GM21723 (cell line): ENCODE measurements at regions not wholly inside any gene's neighbourhood (a gene's known extent, or its start where the extent isn't known, plus 50 kb on each side); places are given as distances from the start of the nearest gene placed in this dataset.

ENCODE experiments used
- ATAC-seq: cut with Tn5 transposase; IDR thresholded peaks from one replicate; pipeline ENCODE4 v1.9.1; 2021; ENCODE audit warnings: mild to moderate bottlenecking, moderate library complexity; ENCODE audit not compliant: unreplicated experiment

- ATAC-seq: no peak
Measured at GRCh38 chr21:15421441-15421881, 308.3 kb upstream of the USP25 start.

GRCh38 chr21:15421947-15422346 is 307.8 kb upstream of the USP25 start:
- no peak for ATAC-seq

DNA sequence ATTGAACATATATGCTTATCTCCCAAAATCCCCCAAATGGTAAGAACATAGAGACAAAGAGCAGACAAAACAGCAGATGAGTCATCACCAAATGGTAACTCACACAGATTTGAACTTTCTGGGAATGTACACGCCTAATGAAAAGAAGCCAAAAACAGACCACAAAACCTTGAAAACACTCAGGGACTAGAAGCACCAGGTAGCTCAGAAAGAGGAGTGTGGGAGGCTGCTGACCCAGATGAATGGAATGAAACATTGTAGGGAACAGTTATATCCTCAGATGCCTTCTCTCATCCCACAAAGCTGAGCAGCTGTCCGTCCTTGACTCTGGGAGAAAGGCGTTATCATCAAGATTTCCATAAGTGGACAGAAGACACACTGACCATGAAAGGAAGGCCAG is 307.0 kb upstream of the USP25 start:
- ATAC-seq: no peak

- ATAC-seq: no peak
Measured at GRCh38 chr21:15423676-15424445, 305.9 kb upstream of the USP25 start.

GRCh38 chr21:15425049-15425448 is 304.7 kb upstream of the USP25 start:
- ATAC-seq: no peak

- ATAC-seq: no peak
Measured at GRCh38 chr21:15430023-15430422, 299.8 kb upstream of the USP25 start.

DNA sequence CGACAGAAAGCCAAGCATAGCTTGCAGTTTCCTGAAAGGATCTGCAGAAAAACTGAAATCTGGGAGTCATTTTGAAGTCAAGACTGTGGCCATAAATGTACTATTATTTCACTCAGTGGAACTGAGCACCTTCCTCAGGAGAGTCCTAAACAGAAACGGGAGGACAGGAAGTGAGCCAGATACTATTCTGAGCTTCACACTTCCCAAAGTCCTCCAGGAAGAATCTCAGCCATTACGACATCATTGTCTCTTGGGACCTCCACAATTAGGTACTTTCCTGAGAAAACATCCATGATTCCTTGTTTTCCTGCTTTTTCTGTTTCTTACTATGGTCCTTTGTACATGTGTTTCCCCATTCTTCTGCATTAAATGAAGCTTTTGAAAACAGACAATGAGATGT is 299.2 kb upstream of the USP25 start:
- no peak for ATAC-seq

DNA sequence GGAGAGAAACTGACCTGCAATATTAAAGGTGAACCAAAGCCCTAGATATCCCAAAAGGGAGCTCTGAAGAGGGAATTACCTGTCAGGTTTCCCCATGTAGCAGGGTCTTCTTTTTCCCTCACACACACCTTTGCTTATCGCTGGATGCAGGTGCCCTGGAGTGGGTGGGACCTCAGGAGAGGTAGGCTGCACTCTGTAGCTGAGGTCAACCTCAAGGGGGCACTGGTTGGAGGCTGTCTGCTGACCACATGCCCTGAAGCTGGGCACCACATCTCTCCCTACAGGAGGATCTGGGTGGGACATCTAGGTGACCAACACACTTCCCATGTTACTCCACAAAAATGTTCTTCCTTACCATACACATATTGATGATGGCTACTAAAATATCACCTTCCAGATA is 298.7 kb upstream of the USP25 start:
- ATAC-seq: no peak

GRCh38 chr21:15433091-15433490 is 296.7 kb upstream of the USP25 start:
- ATAC-seq: no peak

GRCh38 chr21:15434163-15434905 is 295.4 kb upstream of the USP25 start:
- ATAC-seq: no peak

DNA sequence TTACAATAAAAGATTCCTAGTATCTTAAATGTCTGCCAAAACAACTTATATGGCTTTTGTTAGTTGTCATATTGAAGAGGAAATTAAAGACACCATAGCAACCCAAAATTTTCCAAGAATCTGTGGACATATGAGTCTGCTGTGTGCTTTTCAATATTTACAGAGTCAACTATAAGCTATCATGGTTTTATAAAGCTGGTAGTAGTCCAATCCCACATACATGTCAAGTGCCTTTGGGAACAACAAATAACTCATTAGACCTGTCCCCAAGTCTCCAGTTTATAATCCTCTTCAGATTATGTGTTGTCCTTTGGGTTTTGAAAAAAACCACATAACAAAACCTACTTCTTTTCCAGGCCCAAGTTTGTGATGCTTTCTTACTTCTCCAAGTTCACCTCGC is 293.8 kb upstream of the USP25 start:
- no peak for ATAC-seq

DNA sequence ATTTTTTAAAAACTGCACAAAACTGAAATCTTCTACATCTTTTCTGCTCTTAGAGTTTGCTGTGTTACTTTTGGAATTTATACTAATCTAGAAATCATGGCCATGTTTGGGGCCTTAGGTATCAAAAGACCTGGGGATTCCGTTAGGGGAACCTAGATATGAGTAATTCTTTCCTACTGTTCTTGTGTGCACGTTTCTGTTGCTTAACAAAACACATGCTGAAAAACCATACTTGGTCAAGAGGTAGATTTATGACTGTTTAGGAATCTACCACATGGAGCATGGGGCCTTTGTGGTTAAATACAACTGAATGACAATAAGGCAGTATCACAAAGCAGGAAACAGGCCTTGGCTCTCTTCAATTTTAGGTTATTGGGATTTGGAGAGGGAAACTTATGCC is 291.9 kb upstream of the USP25 start:
- ATAC-seq: peak; percentile 75

DNA sequence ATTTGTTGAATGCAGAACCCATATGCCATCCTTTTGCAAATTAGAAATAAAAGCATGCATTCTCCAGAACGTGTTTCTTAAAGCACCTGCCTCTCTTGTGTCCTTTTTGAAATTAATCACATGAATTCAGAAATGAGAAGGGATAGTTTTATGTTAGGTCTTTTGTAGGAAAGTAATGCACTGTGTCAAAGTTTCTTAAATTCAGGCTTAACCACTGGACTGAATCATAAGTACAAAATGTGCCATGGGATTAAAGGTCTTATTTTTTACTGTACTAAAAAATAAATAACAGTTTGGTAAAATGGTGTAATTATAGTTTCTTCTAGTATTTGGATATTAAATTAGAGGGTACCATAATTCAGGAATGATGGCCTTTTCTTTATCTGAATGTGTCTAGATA is 290.1 kb upstream of the USP25 start:
- no peak for ATAC-seq

DNA sequence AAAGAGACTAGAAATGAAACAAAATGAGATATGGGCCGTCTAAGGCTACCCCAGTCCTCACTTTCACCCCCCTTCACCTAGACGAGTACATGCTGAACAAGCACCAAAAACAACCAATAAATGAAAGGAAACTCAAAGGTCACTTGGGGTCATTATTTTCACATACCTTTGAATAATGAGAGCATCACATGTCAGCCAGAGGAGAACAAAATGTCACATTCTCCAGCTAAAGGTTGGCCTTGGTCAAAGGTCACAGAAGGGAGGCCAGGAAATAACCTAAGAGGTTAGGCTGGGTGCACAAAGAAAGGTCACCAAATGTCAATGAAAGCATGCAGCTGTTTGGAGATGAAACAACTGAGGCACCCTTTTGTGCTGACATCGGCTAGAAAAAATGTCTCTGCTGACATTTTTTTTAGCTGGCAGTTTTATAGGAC is 288.7 kb upstream of the USP25 start:
- no peak for ATAC-seq

DNA sequence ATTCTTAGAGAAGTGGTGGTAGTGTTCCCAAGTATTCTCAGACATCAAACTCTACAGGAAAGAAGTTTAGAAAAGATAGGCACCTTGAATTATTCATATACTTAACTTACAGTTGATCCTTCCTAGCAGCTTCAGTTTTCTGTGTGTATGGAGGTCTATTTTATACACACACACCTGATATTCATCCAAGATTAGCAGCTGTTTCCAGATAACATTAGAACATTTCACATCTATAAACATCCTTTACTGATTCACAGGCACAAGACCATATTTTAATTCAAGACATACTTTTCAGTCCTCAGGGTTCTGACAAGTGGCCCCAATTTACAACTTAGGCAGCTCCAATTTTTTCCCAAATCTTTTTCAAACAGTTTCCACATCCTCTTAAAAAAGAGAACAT is 287.8 kb upstream of the USP25 start:
- no peak for ATAC-seq

DNA sequence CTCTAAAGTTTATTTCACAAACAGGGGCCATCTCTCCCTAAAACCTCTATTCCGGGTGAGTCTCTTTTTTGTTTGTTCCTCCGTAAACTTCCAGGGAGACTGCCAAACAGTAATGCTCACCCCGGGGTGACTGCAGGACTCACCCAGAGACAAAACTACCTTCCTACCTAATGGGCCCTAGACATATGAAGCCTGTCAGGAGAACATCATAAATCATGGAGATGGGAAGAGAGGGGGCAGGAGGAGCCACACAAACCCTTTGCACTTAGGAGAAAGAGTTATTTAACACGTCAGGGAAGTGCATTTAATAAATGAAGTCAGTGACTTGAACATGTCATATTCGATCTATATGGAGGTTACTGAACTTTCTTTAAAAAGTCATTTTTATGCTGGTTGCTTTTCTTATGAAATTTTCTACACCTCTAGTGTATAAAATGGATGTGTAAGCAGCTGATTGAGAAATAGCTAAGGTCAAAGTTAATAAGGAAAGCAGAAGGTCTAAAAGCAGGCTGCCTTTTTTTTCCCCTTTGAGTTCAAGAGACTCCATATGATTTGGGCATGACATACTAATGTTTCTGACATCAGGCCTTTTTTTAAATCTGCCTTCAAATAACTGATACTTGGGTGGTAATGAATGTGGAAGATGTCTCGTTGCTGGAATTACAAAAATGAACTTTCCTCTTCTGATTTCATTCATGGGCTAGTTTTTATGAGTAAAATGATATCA is 286.9 kb upstream of the USP25 start:
- ATAC-seq: no peak

GRCh38 chr21:15443740-15444117 is 286.1 kb upstream of the USP25 start:
- ATAC-seq: no peak

GRCh38 chr21:15444118-15444960 is 285.4 kb upstream of the USP25 start:
- no peak for ATAC-seq

GRCh38 chr21:15445327-15445726 is 284.5 kb upstream of the USP25 start:
- peak; percentile 86 for ATAC-seq

DNA sequence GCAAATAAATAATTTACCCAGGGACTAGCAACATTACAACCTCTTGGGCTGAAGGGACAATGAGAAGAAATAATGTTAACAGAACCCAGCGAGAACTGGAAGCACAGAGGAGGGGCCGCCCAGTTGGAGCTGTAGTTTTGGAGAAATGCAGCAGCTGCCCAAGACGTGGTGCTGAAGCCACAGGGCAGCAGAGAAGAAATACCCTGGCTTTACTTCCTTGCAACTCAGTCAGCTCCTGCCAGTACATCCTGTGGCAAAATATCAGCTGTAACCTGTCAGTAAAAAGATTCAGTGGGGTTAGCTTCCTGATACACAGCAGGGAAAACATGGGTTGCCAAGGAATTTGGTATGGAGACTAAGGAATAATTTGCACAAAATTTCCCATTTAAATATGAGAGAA is 283.6 kb upstream of the USP25 start:
- ATAC-seq: no peak

DNA sequence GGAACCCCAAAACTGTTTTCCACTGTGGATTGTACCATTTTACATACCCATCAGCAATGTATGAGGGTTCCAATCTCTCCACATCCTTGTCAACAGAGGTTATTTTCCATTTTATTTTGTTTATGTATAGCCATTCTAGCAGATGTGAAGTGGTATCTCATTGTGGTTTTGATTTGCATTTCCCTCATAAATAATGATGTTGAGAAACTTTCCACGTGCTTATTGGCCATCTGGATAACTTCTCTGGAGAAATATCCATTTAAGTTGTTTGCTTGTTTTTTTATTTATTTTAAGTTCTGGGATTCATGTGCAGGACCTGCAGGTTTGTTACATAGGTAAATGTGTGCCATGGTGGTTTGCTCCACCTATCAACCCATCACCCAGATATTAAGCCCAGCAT is 280.2 kb upstream of the USP25 start:
- ATAC-seq: no peak
